Common myeloid progenitor, CD34-positive (primary cell): ENCODE measurements at regions not wholly inside any gene's neighbourhood (a gene's known extent, or its start where the extent isn't known, plus 50 kb on each side); places are given as distances from the start of the nearest gene placed in this dataset.
"Not testable (repeated sequence)": the region's sequence is repeated elsewhere in the genome, so short reads cannot be mapped to it uniquely, and the experiment has no call there.

ENCODE experiments used
- CTCF ChIA-PET: fragments of 350-600 bp; sonication (Branson Sonifier 250); formaldehyde crosslinking; loops from one replicate; lab custom pipeline; 2021; ENCODE audit warnings: antibody characterized with exemption; lab: Charles Lee
- POLR2A ChIA-PET: fragments of 350-600 bp; sonication (Branson Sonifier 250); formaldehyde crosslinking; loops from one replicate; lab custom pipeline; 2021; ENCODE audit warnings: antibody characterized with exemption; lab: Charles Lee
- DNase-seq, 3 donors: peaks; one replicate each; pipeline versions ENCODE4 v3.0.0 to v3.0.0-alpha.2; 2013
- H3K27ac ChIP-seq, 2 experiments: 1 replicate in 1 of 2; 2 replicates in 1 of 2; pipeline ENCODE4 v1.7.0; 2013; ENCODE audit warnings: inconsistent platforms in 2 of 2, low read length in 2 of 2, mild to moderate bottlenecking in 2 of 2, low read depth in 1 of 2, moderate library complexity in 1 of 2; ENCODE audit not compliant: severe bottlenecking in 2 of 2, insufficient read depth in 1 of 2, poor library complexity in 1 of 2
- H3K27me3 ChIP-seq, 5 experiments: replicated peaks in 2 of 5; 1 replicate in 3 of 5; 2 replicates in 2 of 5; pipeline versions ENCODE4 v1.6.1 to v1.7.0; 2013; ENCODE audit warnings: low read length in 4 of 5, mild to moderate bottlenecking in 2 of 5, moderate library complexity in 2 of 5, inconsistent platforms in 1 of 5; ENCODE audit not compliant: insufficient read depth in 5 of 5, control insufficient read depth in 4 of 5
- H3K36me3 ChIP-seq, 4 experiments: 1 replicate in 2 of 4; 2 replicates in 2 of 4; pipeline versions ENCODE4 v1.6.1 to v1.7.0; 2013; ENCODE audit warnings: low read length in 3 of 4, control low read depth in 1 of 4, mild to moderate bottlenecking in 1 of 4; ENCODE audit not compliant: control insufficient read depth in 4 of 4, insufficient read depth in 4 of 4
- H3K4me1 ChIP-seq, 4 experiments: 1 replicate in 3 of 4; 2 replicates in 1 of 4; pipeline versions ENCODE4 v1.6.1 to v1.7.1; 2013; ENCODE audit warnings: low read length in 3 of 4, mild to moderate bottlenecking in 3 of 4, control low read depth in 1 of 4, inconsistent platforms in 1 of 4, moderate library complexity in 1 of 4; ENCODE audit not compliant: control insufficient read depth in 4 of 4, insufficient read depth in 4 of 4; ENCODE audit errors: control extremely low read depth in 1 of 4
- H3K4me3 ChIP-seq, 7 experiments: 1 replicate in 4 of 7; 2 replicates in 3 of 7; pipeline versions ENCODE4 v1.5.1 to v1.7.0; 2013; ENCODE audit warnings: mild to moderate bottlenecking in 7 of 7, low read length in 6 of 7, moderate library complexity in 6 of 7, inconsistent platforms in 2 of 7, low read depth in 2 of 7, control low read depth in 1 of 7; ENCODE audit not compliant: insufficient read depth in 4 of 7, control insufficient read depth in 1 of 7; ENCODE audit errors: extremely low read depth in 1 of 7
- H3K9me3 ChIP-seq, 5 experiments: 1 replicate in 4 of 5; 2 replicates in 1 of 5; pipeline versions ENCODE4 v1.6.1 to v1.7.1; 2013; ENCODE audit warnings: low read length in 4 of 5, mild to moderate bottlenecking in 2 of 5, inconsistent platforms in 1 of 5, low read depth in 1 of 5, moderate library complexity in 1 of 5; ENCODE audit not compliant: control insufficient read depth in 4 of 5, insufficient read depth in 2 of 5; ENCODE audit errors: control extremely low read depth in 1 of 5
- WGBS: methylation state at CpG from one replicate; pipeline ENCODE4 v1.1.5; 2013; ENCODE audit not compliant: insufficient coverage; 5-methylcytosine and 5-hydroxymethylcytosine counted together

GRCh38 chr16:21386201-21386915 lies 108.3 kb upstream of the CRYM start:
- CTCF ChIA-PET, DNase-seq, H3K4me1 ChIP-seq, H3K36me3 ChIP-seq, H3K27me3 ChIP-seq, POLR2A ChIA-PET, H3K9me3 ChIP-seq, H3K4me3 ChIP-seq, H3K27ac ChIP-seq: not testable (repeated sequence)
- no CpG with 5 or more reads among the region's 5 CpGs for WGBS

DNA sequence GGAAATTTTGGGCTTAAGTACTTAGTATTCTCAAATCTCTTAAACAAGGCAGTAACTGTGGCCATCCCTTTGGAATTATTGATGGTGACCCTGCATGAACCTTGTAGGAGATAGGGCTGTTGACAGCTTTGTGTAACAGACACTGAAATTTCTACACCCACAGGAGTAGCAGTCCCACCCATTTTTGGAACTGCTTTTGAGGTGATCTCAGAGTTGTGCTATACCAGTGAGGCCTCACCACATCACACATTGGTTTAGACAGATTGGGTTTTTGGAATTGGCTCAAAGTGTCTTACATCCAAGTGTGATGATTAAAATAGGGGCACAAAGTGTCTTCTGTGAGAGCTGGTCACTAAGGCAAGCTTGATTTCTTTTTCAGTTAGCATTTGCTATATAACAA lies 105.6 kb upstream of the CRYM start:
- DNase-seq, H3K27me3 ChIP-seq: not testable (repeated sequence)

DNA sequence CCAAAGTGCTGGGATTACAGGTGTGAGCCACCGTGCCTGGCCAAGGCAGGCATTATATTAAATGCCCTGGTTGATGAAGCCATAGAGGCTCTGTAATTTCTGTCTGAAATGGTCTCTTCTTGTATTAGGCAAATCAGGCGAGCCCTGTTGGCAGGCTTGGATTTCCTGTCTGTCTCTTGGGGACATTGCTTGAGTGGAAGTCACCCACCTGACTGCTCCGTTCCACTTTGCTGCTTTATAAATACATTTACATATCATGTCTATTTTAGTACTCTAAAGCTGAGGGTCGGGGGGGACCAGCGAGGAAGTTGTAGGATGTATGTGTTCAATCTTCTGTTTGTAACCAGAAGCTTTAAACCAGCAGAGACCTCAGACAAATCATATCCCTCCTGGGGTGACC lies 101.6 kb upstream of the CRYM start:
- DNase-seq, H3K9me3 ChIP-seq, H3K27me3 ChIP-seq, H3K4me1 ChIP-seq, CTCF ChIA-PET, H3K4me3 ChIP-seq, H3K36me3 ChIP-seq, H3K27ac ChIP-seq, POLR2A ChIA-PET: not testable (repeated sequence)
- no CpG with 5 or more reads among the region's 5 CpGs for WGBS

More for the DNA sequence above, 105.6 kb upstream of the CRYM start:
- H3K4me1 ChIP-seq, POLR2A ChIA-PET, CTCF ChIA-PET, H3K27ac ChIP-seq, H3K9me3 ChIP-seq, H3K4me3 ChIP-seq, H3K36me3 ChIP-seq: not testable (repeated sequence)

GRCh38 chr16:21376196-21376899 lies 98.3 kb upstream of the CRYM start:
- H3K9me3 ChIP-seq, H3K4me1 ChIP-seq, H3K27me3 ChIP-seq, H3K4me3 ChIP-seq, H3K36me3 ChIP-seq, DNase-seq, CTCF ChIA-PET, H3K27ac ChIP-seq, POLR2A ChIA-PET: not testable (repeated sequence)
- 100% methylated on average over 7 of the region's 22 CpGs for WGBS

GRCh38 chr16:21375334-21375733 lies 97.2 kb upstream of the CRYM start:
- H3K36me3 ChIP-seq, DNase-seq, H3K9me3 ChIP-seq, H3K4me3 ChIP-seq, H3K27me3 ChIP-seq, POLR2A ChIA-PET, H3K27ac ChIP-seq, H3K4me1 ChIP-seq, CTCF ChIA-PET: not testable (repeated sequence)
- WGBS = no CpG with 5 or more reads among the region's 4 CpGs

- CTCF ChIA-PET, H3K4me1 ChIP-seq, POLR2A ChIA-PET, H3K36me3 ChIP-seq, H3K9me3 ChIP-seq, H3K27me3 ChIP-seq, DNase-seq, H3K4me3 ChIP-seq, H3K27ac ChIP-seq: not testable (repeated sequence)
- WGBS = 100% methylated on average over 1 of the region's 2 CpGs
These were observed 95.4 kb upstream of the CRYM start for GRCh38 chr16:21373454-21373853.

DNA sequence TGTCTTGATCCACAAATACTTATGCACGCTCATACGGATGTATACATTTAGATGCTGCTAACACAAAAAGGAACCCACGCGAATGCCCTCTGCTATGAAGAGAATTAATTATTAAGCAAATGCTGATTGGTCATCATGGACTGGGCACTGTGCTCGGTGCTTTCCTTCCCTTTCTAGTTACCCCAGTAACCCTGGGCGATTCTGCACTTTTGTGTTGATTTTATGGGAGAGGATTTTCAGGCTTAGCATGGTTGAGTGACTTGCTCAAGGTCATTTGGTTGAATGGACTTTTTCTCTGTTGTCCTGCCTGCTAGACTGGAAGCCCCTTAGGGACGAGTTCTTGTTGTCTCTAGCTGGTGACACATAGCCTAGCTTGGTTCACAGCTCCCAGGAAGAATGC lies 94.8 kb upstream of the CRYM start:
- H3K27me3 ChIP-seq, DNase-seq, H3K4me3 ChIP-seq, CTCF ChIA-PET, H3K9me3 ChIP-seq, H3K27ac ChIP-seq, H3K4me1 ChIP-seq, POLR2A ChIA-PET, H3K36me3 ChIP-seq: not testable (repeated sequence)
- WGBS = no CpG with 5 or more reads among the region's 7 CpGs
